Tibial nerve (tissue), 4 donors: ENCODE measurements at regions not wholly inside any gene's neighbourhood (a gene's known extent, or its start where the extent isn't known, plus 50 kb on each side); places are given as distances from the start of the nearest gene placed in this dataset.

Source experiments
- CTCF ChIP-seq, 5 experiments: fragments of 200-600 bp in 3 of 5; fragments of 450-650 bp in 2 of 5; sonication (generic) in 3 of 5; IDR thresholded peaks; one replicate each; pipeline ENCODE4 v1.5.1; 2016 to 2019; ENCODE audit warnings: antibody characterized with exemption in 5 of 5, mild to moderate bottlenecking in 3 of 5, moderate library complexity in 2 of 5
- EP300 ChIP-seq, 2 donors: sonication (generic); formaldehyde crosslinking; IDR thresholded peaks; one replicate each; pipeline ENCODE4 v1.6.1; 2017; ENCODE audit warnings: antibody characterized with exemption in 2 of 2, mild to moderate bottlenecking in 1 of 2
- POLR2A ChIP-seq, 2 donors: fragments of 450-650 bp; IDR thresholded peaks; one replicate each; pipeline ENCODE4 v1.6.1; 2017; ENCODE audit warnings: antibody characterized with exemption in 2 of 2, mild to moderate bottlenecking in 2 of 2, moderate library complexity in 2 of 2

- TF ChIP-seq EP300 (IDR thresholded peaks at IDR 0.05) (no peak), CTCF (IDR thresholded peaks at IDR 0.05) (no peak), POLR2A (IDR thresholded peaks at IDR 0.05) (no peak)
Observed at GRCh38 chr6:141963543-141964295, 169.0 kb upstream of the GJE1 start.
